Liver (tissue), 3 donors: ENCODE measurements at regions not wholly inside any gene's neighbourhood (a gene's known extent, or its start where the extent isn't known, plus 50 kb on each side); places are given as distances from the start of the nearest gene placed in this dataset.

Source experiments
- CTCF ChIP-seq: fragments of 150-350 bp; IDR thresholded peaks from 2 replicates; pipeline ENCODE4 v1.5.1; 2017; ENCODE audit warnings: improper control_type of control experiment, low read depth, low read length; ENCODE audit not compliant: missing input control
- GABPA ChIP-seq, 2 donors: IDR thresholded peaks in 1 of 2; conservative IDR thresholded peaks in 1 of 2; 2 replicates each; pipeline ENCODE4 v1.6.1; 2016; ENCODE audit warnings: antibody characterized with exemption in 2 of 2, mild to moderate bottlenecking in 1 of 2, moderate library complexity in 1 of 2
- donor health status: healthy.
- donor health status: healthy.

GRCh38 chr14:29459969-29460560, 467.6 kb downstream of the PRKD1 start:
- TF ChIP-seq CTCF (no peak), GABPA (IDR thresholded peaks at IDR 0.05 in 1 of 2, conservative IDR thresholded peaks at IDR 0.05 in 1 of 2) (no peak)
